ENCODE measurements at regions not wholly inside any gene's neighbourhood (a gene's known extent, or its start where the extent isn't known, plus 50 kb on each side); places are given as distances from the start of the nearest gene placed in this dataset.

DNA sequence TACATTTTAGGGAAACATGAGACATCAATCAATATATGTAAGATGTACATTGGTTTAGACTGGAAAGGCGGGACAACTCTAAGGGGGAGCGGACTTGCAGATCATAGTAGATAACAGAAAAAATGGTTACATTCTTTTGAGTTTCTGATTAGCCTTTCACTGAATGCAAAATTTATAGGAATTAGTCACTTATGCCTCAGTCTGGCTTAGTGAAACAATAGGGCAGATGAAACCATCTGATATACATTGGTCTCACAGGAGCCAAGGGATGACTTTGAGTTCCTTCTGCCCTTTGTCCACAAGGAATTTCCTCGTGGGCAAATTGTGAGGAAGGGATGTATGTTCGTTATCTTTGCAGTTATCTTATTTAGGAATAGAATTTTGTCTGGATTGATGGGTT lies 128.2 kb downstream of the ARSF start (continued):
- TF ChIP-seq SPI1 (IDR thresholded peaks at IDR 0.05; ENCODE audit: borderline replicate concordance, insufficient read depth, low read depth, low read length), result no peak

DNA sequence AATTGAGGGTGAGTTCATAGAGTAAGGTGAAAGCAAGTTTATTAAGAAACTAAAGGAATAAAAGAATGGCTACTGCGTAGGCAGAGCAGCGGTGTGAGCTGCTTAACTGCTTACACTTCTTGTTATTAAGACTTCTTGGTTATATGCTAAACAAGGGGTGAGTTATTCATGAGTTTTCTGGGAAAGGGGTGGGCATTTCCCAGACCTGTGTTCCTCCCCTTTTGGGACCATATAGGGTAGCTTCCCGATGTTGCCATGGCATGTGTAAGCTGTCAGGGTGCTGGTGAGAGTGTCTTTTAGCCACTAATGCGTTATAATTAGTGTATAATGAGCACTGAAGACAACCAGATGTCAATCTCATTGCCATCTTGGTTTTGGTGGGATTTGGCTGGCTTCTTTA lies 126.5 kb downstream of the ARSF start:
- Histone ChIP-seq H2AFZ (ENCODE audit: control insufficient read depth, low read depth, low read length) (no peak overlapping the region), H3K36me3 (ENCODE audit: control insufficient read depth in 2 of 2, insufficient read depth in 2 of 2, low read length in 1 of 2) (no peaks in the 10 kb centered on the region), H3K4me2 (ENCODE audit: control insufficient read depth, insufficient read depth) (no peak overlapping the region), H3K4me3 (no peak overlapping the region), H3K9ac (ENCODE audit: control insufficient read depth, insufficient read depth, low read length) (no peak overlapping the region), H3K4me1 (ENCODE audit: control insufficient read depth, insufficient read depth, low read length) (no peaks in the 10 kb centered on the region), H3K27me3 (replicated peaks in 1 of 2; ENCODE audit: control insufficient read depth in 2 of 2, insufficient read depth in 2 of 2, low read length in 1 of 2) (no peaks in the 10 kb centered on the region), H4K20me1 (ENCODE audit: control insufficient read depth, insufficient read depth) (no peaks in the 10 kb centered on the region), H3K27ac (ENCODE audit: control insufficient read depth, insufficient read depth) (no peak overlapping the region), H3K79me2 (ENCODE audit: control insufficient read depth, insufficient read depth, low read length) (no peaks in the 10 kb centered on the region), H3K9me3 (replicated peaks; ENCODE audit: control insufficient read depth, insufficient read depth, low read length) (no peaks in the 10 kb centered on the region)
- TF ChIP-seq CBX5 (IDR thresholded peaks at IDR 0.05; ENCODE audit: low read depth), result no peak
- TF ChIP-seq CBFB (IDR thresholded peaks at IDR 0.05; ENCODE audit: low read depth), result no peak
- TF ChIP-seq ZZZ3 (IDR thresholded peaks at IDR 0.05; ENCODE audit: control insufficient read depth, insufficient read length, low read depth), result no peak
- TF ChIP-seq MEF2B (IDR thresholded peaks at IDR 0.05; ENCODE audit: partially characterized antibody, poor library complexity, severe bottlenecking), result no peak
- no peak for TF ChIP-seq HDGF (IDR thresholded peaks at IDR 0.05)
- TF ChIP-seq, protein P1, sequence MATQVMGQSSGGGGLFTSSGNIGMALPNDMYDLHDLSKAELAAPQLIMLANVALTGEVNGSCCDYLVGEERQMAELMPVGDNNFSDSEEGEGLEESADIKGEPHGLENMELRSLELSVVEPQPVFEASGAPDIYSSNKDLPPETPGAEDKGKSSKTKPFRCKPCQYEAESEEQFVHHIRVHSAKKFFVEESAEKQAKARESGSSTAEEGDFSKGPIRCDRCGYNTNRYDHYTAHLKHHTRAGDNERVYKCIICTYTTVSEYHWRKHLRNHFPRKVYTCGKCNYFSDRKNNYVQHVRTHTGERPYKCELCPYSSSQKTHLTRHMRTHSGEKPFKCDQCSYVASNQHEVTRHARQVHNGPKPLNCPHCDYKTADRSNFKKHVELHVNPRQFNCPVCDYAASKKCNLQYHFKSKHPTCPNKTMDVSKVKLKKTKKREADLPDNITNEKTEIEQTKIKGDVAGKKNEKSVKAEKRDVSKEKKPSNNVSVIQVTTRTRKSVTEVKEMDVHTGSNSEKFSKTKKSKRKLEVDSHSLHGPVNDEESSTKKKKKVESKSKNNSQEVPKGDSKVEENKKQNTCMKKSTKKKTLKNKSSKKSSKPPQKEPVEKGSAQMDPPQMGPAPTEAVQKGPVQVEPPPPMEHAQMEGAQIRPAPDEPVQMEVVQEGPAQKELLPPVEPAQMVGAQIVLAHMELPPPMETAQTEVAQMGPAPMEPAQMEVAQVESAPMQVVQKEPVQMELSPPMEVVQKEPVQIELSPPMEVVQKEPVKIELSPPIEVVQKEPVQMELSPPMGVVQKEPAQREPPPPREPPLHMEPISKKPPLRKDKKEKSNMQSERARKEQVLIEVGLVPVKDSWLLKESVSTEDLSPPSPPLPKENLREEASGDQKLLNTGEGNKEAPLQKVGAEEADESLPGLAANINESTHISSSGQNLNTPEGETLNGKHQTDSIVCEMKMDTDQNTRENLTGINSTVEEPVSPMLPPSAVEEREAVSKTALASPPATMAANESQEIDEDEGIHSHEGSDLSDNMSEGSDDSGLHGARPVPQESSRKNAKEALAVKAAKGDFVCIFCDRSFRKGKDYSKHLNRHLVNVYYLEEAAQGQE (IDR thresholded peaks at IDR 0.05; ENCODE audit: low read depth, low read length), result no peak
- no peak for TF ChIP-seq EP300 (IDR thresholded peaks at IDR 0.05; ENCODE audit: borderline replicate concordance in 1 of 2, control insufficient read depth in 1 of 2, low read depth in 2 of 2, low read length in 2 of 2)
- TF ChIP-seq, protein P2, sequence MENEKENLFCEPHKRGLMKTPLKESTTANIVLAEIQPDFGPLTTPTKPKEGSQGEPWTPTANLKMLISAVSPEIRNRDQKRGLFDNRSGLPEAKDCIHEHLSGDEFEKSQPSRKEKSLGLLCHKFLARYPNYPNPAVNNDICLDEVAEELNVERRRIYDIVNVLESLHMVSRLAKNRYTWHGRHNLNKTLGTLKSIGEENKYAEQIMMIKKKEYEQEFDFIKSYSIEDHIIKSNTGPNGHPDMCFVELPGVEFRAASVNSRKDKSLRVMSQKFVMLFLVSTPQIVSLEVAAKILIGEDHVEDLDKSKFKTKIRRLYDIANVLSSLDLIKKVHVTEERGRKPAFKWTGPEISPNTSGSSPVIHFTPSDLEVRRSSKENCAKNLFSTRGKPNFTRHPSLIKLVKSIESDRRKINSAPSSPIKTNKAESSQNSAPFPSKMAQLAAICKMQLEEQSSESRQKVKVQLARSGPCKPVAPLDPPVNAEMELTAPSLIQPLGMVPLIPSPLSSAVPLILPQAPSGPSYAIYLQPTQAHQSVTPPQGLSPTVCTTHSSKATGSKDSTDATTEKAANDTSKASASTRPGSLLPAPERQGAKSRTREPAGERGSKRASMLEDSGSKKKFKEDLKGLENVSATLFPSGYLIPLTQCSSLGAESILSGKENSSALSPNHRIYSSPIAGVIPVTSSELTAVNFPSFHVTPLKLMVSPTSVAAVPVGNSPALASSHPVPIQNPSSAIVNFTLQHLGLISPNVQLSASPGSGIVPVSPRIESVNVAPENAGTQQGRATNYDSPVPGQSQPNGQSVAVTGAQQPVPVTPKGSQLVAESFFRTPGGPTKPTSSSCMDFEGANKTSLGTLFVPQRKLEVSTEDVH (IDR thresholded peaks at IDR 0.05; ENCODE audit: low read depth, partially characterized antibody), result no peak
- FAIRE-seq (no peak), DNase-seq (ENCODE audit: low read depth, low spot score) (no peak), ATAC-seq (no peak)
- ChIA-PET SMC1A (ENCODE audit: uncharacterized antibody, unreplicated experiment) (no interaction called here), POLR2A (no interaction called here), CTCF (no interaction called here), RAD21 (ENCODE audit: unreplicated experiment) (no interaction called here)
- in situ Hi-C loops (cut with MboI), result no loop called here
- intact Hi-C loops (cut with micrococcal nuclease; ENCODE audit: unreplicated experiment), result no loop called here
- no TSS peak for BruUV-seq (replicated peaks)
- 28% methylated on average over 4 of the region's 4 CpGs for WGBS (ENCODE audit: insufficient coverage, insufficient replicate concordance, low lambda C conversion rate, missing lambda C conversion rate)

Measured in GM12878 (cell line).